Epithelial cell of esophagus (primary cell): ENCODE measurements at regions not wholly inside any gene's neighbourhood (a gene's known extent, or its start where the extent isn't known, plus 50 kb on each side); places are given as distances from the start of the nearest gene placed in this dataset.
A peak's percentile ranks its signal among the peaks of the same experiment; 100 is the strongest.
"Not testable (repeated sequence)": the region's sequence is repeated elsewhere in the genome, so short reads cannot be mapped to it uniquely, and the experiment has no call there.

Experiments
- DNase-seq: peaks from one replicate; pipeline ENCODE4 v3.0.0; 2010; ENCODE audit warnings: low read depth
- H3K4me3 ChIP-seq: 2 replicates; pipeline ENCODE4 v1.5.1; 2011; ENCODE audit warnings: mild to moderate bottlenecking, low read length, control low read depth
- TF ChIP-seq, protein P1 (sequence below): IDR thresholded peaks from 2 replicates; pipeline ENCODE4 v1.5.1; 2011; ENCODE audit warnings: low read depth, mild to moderate bottlenecking, low read length, control low read depth, inconsistent platforms; ENCODE audit not compliant: insufficient read depth; ENCODE audit errors: missing control alignments

DNA sequence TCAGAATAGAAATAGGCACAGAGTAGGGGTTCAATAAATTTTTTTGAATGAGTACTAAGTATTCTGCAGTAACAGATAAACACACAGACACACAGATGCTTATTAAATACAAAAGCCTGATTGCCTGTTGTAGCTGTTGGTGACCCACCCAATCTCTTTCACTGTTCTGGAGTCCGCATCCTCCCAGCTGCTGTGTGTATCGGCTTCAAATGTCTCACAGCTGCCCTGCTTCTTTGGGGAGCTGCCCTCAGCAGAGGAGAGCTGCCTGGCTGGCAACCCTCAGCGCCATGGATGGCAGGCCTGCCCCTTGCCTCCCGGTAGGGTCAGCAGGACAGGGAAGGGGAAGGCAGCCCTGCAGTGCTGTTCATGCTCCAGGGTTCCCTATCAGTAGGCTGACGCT, 50.5 kb upstream of the PRNP start:
- TF ChIP-seq, protein P1, sequence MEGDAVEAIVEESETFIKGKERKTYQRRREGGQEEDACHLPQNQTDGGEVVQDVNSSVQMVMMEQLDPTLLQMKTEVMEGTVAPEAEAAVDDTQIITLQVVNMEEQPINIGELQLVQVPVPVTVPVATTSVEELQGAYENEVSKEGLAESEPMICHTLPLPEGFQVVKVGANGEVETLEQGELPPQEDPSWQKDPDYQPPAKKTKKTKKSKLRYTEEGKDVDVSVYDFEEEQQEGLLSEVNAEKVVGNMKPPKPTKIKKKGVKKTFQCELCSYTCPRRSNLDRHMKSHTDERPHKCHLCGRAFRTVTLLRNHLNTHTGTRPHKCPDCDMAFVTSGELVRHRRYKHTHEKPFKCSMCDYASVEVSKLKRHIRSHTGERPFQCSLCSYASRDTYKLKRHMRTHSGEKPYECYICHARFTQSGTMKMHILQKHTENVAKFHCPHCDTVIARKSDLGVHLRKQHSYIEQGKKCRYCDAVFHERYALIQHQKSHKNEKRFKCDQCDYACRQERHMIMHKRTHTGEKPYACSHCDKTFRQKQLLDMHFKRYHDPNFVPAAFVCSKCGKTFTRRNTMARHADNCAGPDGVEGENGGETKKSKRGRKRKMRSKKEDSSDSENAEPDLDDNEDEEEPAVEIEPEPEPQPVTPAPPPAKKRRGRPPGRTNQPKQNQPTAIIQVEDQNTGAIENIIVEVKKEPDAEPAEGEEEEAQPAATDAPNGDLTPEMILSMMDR: no peak
- H3K4me3 ChIP-seq: no peak overlapping the region
- DNase-seq: no peak

DNA sequence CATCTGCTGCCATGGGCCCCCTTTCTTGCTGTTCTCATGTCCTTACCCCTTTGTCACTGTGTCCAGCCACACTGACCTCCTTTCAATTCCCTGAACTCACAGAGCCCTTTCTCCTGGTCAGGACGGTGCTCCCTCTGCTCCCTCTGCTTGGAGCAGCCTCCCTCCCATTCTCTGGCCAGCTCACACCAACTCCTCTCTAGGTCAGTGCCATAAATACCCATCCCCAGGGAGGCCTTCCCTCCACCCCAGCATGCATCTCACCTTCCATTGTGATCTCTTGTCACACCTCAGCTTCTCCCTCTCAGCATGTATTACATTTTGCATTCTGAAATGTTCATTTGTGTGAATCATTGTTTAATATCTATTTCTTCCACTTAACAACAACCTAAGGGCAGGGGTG, 50.9 kb upstream of the PRNP start:
- no peak for DNase-seq
- no peak overlapping the region for H3K4me3 ChIP-seq
- TF ChIP-seq, protein P1: no peak

DNA sequence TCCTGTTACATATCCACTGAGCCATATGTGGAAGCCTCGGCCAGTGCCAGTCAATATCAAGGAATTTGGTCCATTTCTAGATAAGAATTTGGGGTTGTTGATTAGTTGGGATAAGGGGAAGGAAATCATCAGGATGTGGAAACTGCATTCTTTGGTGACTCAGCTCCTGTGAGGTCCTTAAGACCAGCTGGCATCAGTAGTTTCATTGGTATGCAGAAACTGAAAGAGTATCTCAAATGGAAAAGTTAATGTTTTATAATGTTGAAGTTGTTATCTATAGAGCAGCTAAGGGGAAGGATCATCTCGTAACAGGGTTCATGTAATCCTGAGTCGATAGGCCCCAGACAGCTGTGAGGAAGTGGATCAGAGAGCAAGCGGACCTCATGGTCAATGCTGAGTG, 52.5 kb upstream of the PRNP start:
- TF ChIP-seq, protein P1: no peak
- peak; percentile 80 for DNase-seq
- no peak overlapping the region for H3K4me3 ChIP-seq

DNA sequence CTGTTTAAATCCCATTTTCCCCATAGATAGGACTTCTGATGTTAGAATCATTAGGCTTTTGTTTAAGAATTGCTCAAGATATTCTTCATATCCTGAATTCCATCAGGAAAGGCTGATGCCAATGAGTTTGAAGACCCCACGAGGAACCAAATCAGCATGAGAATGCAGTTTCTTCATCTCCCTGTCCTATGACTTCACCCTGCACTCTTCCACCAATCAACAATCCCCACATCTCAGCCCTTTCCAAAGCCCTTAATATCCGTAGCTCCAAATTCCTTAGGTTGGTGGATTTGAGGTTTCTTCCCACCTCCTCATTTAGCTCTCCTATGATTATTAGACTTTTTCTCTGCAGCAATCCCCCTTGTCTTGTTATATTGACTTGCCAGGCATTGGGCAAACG, 52.9 kb upstream of the PRNP start:
- H3K4me3 ChIP-seq: no peak overlapping the region
- no peak for DNase-seq
- TF ChIP-seq, protein P1: no peak

DNA sequence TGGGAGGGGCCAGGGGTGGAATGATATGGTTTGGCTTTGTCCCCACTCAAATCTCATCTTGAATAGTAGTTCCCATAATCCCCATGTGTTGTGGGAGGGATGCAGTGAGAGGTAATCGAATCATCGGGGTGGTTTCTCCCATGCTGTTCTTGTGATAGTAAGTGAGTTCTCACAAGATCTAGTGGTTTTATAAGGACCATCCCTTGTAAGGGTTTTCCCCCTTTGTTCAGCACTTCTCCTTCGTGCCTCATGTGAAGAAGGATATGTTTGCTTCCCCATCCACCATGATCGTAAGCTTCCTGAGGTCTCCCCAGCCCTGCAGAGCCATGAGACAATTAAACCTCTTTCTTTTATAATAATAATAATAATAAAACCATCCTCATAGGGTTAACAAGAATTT, 53.4 kb upstream of the PRNP start:
- TF ChIP-seq, protein P1: no peak
- no peak for DNase-seq
- no peak overlapping the region for H3K4me3 ChIP-seq

DNA sequence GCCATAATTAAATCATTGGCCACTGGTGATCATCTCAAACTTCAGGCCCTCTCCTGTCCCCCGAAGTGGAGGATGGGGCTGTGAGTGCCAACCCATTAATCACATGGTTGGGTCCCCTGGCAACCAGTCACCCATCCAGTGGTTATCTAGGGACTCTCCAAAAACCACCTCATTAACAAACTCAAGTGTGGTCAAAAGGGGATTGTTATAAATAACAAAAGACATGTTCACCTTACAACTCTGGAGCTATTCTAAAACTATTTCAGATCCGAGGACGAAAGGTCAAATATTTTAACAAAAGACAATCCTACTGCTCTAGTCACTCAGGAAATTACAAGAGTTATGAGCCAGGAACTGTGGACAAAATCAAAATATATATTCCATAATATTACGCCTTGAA, 60.0 kb upstream of the PRNP start:
- H3K4me3 ChIP-seq: no peak overlapping the region
- no peak for DNase-seq
- TF ChIP-seq, protein P1: no peak

DNA sequence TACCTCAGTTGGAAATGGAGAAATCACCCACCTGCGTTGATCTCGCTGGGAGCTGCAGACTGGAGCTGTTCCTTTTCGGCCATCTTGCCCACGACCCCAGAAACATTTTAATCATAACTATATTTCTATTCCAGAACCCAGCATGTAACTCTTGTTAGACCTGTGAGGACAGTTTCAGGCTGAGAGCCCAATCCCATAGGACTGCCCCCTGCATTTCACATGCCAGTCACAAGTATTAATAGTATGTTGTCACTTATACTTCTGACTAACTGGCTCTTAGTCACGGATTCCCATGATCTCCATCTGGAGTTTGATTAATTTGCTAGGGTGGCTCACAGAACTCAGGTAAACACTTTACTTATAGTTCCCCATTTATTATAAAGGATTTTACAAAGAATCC, 60.6 kb upstream of the PRNP start:
- peak; percentile 15 for DNase-seq
- TF ChIP-seq, protein P1: no peak
- no peak overlapping the region for H3K4me3 ChIP-seq

DNA sequence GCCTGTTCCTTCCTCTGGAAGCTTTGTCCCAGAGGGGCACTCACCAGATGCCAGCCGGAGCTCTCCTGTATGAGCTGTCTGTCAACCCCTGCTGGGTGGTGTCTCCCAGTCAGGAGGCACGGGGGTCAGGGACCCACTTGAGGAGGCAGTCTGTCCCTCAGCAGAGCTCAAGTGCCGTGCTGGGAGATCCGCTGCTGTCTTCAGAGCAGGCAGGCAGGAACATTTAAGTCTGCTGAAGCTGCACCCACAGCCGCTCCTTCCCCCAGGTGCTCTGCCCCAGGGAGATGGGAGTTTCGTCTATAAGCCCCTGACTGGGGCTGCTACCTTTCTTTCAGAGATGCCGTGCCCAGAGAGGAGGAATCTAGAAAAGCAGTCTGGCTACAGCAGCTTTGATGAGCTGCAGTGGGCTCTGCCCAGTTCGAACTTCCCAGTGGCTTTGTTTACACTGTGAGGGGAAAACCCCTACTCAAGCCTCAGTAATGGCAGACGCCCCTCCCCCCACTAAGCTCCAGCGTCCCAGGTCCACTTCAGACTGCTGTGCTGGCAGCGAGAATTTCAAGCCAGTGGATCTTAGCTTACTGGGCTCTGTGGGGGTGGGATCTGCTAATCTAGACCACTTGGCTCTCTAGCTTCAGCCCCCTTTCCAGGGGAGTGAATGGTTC, 61.5 kb upstream of the PRNP start:
- not testable (repeated sequence) for DNase-seq, H3K4me3 ChIP-seq

DNA sequence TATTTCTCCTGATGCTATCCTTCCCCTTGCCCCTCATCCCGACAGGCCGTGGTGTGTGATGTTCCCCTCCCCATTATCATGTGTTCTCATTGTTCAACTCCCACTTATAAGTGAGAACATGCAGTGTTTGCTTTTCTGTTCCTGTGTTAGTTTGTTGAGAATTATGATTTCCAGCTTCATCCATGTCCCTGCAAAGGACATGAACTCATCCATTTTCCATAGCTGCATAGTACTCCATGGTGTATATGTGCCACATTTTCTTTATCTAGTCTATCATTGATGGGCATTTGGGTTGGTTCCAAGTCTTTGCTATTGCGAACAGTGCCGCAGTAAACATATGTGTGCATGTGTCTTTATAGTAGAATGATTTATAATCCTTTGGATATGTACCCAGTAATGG, 67.1 kb upstream of the PRNP start:
- H3K4me3 ChIP-seq, DNase-seq: not testable (repeated sequence)
